ENCODE measurements at regions not wholly inside any gene's neighbourhood (a gene's known extent, or its start where the extent isn't known, plus 50 kb on each side); places are given as distances from the start of the nearest gene placed in this dataset.

- no TSS peak for BruUV-seq (replicated peaks)
- Histone ChIP-seq H3K36me3 (ENCODE audit: control insufficient read depth, insufficient read depth, low read length) (no peaks in the 10 kb centered on the region), H2AFZ (ENCODE audit: low read depth, low read length) (no peak overlapping the region), H3K79me2 (ENCODE audit: control insufficient read depth, insufficient read depth, low read length) (no peaks in the 10 kb centered on the region), H3K4me1 (replicated peaks in 1 of 2; ENCODE audit: control insufficient read depth in 2 of 2, insufficient read depth in 2 of 2, low read length in 2 of 2) (no peaks in the 10 kb centered on the region), H4K20me1 (replicated peaks; ENCODE audit: control insufficient read depth, insufficient read depth, low read length) (no peaks in the 10 kb centered on the region), H3K4me3 (no peak overlapping the region), H3K9me3 (replicated peaks; ENCODE audit: control insufficient read depth, insufficient read depth, low read depth, low read length) (no peaks in the 10 kb centered on the region; the same call in 1 of the 2 replicates), H3K27ac (ENCODE audit: extremely low read depth, low read depth, low read length) (no peak overlapping the region), H3K9ac (ENCODE audit: insufficient read depth in 1 of 2, low read depth in 2 of 2, low read length in 2 of 2) (no peak overlapping the region), H3K4me2 (ENCODE audit: insufficient read depth, low read length) (no peak overlapping the region), H3K27me3 (ENCODE audit: control insufficient read depth in 2 of 2, insufficient read depth in 2 of 2, low read length in 2 of 2) (no peaks in the 10 kb centered on the region), H3K9me1 (ENCODE audit: control insufficient read depth, insufficient read depth, low read length) (no peaks in the 10 kb centered on the region)
- in situ Hi-C loops (cut with MboI): no loop called here
- POLR2A ChIA-PET: no interaction called here
- 15% methylated on average over 1 of the region's 1 CpG for WGBS (ENCODE audit: insufficient coverage, low coverage, missing lambda C conversion rate)
- intact Hi-C loops (cut with micrococcal nuclease): no loop called here
- CTCF ChIA-PET (ENCODE audit: low intra/inter-chr PET ratio): no interaction called here
- DNase-seq (ENCODE audit: extremely low read depth in 1 of 4, low spot score in 3 of 4): no peak
- no peak for ATAC-seq
- TF ChIP-seq ZNF766 (CRISPR knock-in tag; conservative IDR thresholded peaks at IDR 0.05) (no peak), ETS1 (conservative IDR thresholded peaks at IDR 0.05; ENCODE audit: control insufficient read depth, low read depth, low read length) (no peak), CHAMP1 (IDR thresholded peaks at IDR 0.05) (no peak), FUS (optimal IDR thresholded peaks at IDR 0.05; ENCODE audit: low read depth, low read length) (no peak), E2F1 (CRISPR knock-in tag; IDR thresholded peaks at IDR 0.05) (no peak), ZBTB5 (IDR thresholded peaks at IDR 0.05) (no peak), RHOXF2B (CRISPR knock-in tag; conservative IDR thresholded peaks at IDR 0.05) (no peak), PKNOX1 (IDR thresholded peaks at IDR 0.05) (no peak), RNF2 (IDR thresholded peaks at IDR 0.05) (no peak), CHCHD3 (CRISPR knock-in tag; IDR thresholded peaks at IDR 0.05) (no peak), BACH1 (tag; IDR thresholded peaks at IDR 0.05) (no peak)
- FAIRE-seq: no peak
Observed at GRCh38 chr2:156037482-156037881, 295.0 kb downstream of the NR4A2 start.

All from K562 (cell line).